CD14-positive monocyte (primary cell): ENCODE measurements at regions not wholly inside any gene's neighbourhood (a gene's known extent, or its start where the extent isn't known, plus 50 kb on each side); places are given as distances from the start of the nearest gene placed in this dataset.

Experiments
- DNase-seq, 3 donors: peaks; one replicate each; pipeline ENCODE4 v3.0.0-alpha.2; 2011 to 2022
- H2AFZ ChIP-seq: 2 replicates; pipeline ENCODE4 v1.6.0; 2012; ENCODE audit warnings: mild to moderate bottlenecking, low read depth, low read length, inconsistent platforms; ENCODE audit not compliant: insufficient read depth, poor library complexity, severe bottlenecking
- H3K27ac ChIP-seq, 2 donors: 1 replicate in 1 of 2; 2 replicates in 1 of 2; pipeline ENCODE4 v1.5.1; 2012 to 2013; ENCODE audit warnings: low read length in 2 of 2, control low read depth in 1 of 2, inconsistent platforms in 1 of 2, low read depth in 1 of 2, mild to moderate bottlenecking in 1 of 2
- H3K27me3 ChIP-seq, 2 donors: one replicate each; pipeline versions ENCODE4 v1.6.0 to v1.6.1; 2011 to 2013; ENCODE audit warnings: low read length in 2 of 2; ENCODE audit not compliant: control insufficient read depth in 2 of 2, insufficient read depth in 2 of 2
- H3K36me3 ChIP-seq, 2 donors: replicated peaks in 1 of 2; 1 replicate in 1 of 2; 2 replicates in 1 of 2; pipeline versions ENCODE4 v1.5.1 to v1.6.1; 2012 to 2013; ENCODE audit warnings: low read length in 2 of 2, control low read depth in 1 of 2, inconsistent platforms in 1 of 2, mild to moderate bottlenecking in 1 of 2; ENCODE audit not compliant: insufficient read depth in 2 of 2, control insufficient read depth in 1 of 2
- H3K4me1 ChIP-seq, 2 donors: 1 replicate in 1 of 2; 2 replicates in 1 of 2; pipeline versions ENCODE4 v1.5.1 to v1.6.1; 2012 to 2013; ENCODE audit warnings: low read length in 2 of 2, control low read depth in 1 of 2, inconsistent platforms in 1 of 2, mild to moderate bottlenecking in 1 of 2, moderate library complexity in 1 of 2; ENCODE audit not compliant: insufficient read depth in 2 of 2, control insufficient read depth in 1 of 2
- H3K4me2 ChIP-seq: replicated peaks from 2 replicates; pipeline ENCODE3; 2012; ENCODE audit warnings: low read length, moderate library complexity, mild to moderate bottlenecking; ENCODE audit not compliant: poor library complexity, severe bottlenecking; ENCODE audit errors: extremely low read depth
- H3K4me3 ChIP-seq, 3 experiments: fragments of 200-600 bp in 1 of 3; sonication (generic) in 1 of 3; replicated peaks in 1 of 3; 1 replicate in 2 of 3; 2 replicates in 1 of 3; pipeline ENCODE4 v1.5.1; 2011 to 2013; ENCODE audit warnings: low read length in 3 of 3, mild to moderate bottlenecking in 3 of 3, control low read depth in 2 of 3, low read depth in 2 of 3, inconsistent platforms in 1 of 3, moderate library complexity in 1 of 3
- H3K79me2 ChIP-seq: 2 replicates; pipeline ENCODE4 v1.6.0; 2012; ENCODE audit warnings: mild to moderate bottlenecking, control low read depth, inconsistent platforms, low read length, moderate library complexity; ENCODE audit not compliant: insufficient read depth
- H3K9ac ChIP-seq: 2 replicates; pipeline ENCODE4 v1.6.0; 2017; ENCODE audit warnings: low read length, mild to moderate bottlenecking; ENCODE audit not compliant: insufficient read depth, poor library complexity, severe bottlenecking
- H3K9me3 ChIP-seq, 2 donors: replicated peaks in 1 of 2; 1 replicate in 1 of 2; 2 replicates in 1 of 2; pipeline versions ENCODE4 v1.5.1 to v1.6.1; 2012 to 2013; ENCODE audit warnings: low read length in 2 of 2, control low read depth in 1 of 2; ENCODE audit not compliant: control insufficient read depth in 1 of 2, insufficient read depth in 1 of 2
- H4K20me1 ChIP-seq: 2 replicates; pipeline ENCODE4 v1.6.0; 2012; ENCODE audit warnings: mild to moderate bottlenecking, low read length, control low read depth, moderate library complexity; ENCODE audit not compliant: insufficient read depth
- H3K27ac Mint-ChIP-seq, 7 donors: one replicate each; pipeline ENCODE4 v1.8.0; 2020; ENCODE audit warnings: mild to moderate bottlenecking in 7 of 7, mixed read lengths in 7 of 7, moderate library complexity in 6 of 7, inconsistent platforms in 2 of 7
- H3K27me3 Mint-ChIP-seq, 3 donors: one replicate each; pipeline ENCODE4 v1.8.0; 2021 to 2022; ENCODE audit warnings: low read depth in 3 of 3, mild to moderate bottlenecking in 3 of 3, mixed read lengths in 3 of 3, moderate library complexity in 3 of 3, inconsistent platforms in 1 of 3
- H3K36me3 Mint-ChIP-seq, 2 donors: one replicate each; pipeline ENCODE4 v1.8.0; 2020; ENCODE audit warnings: mixed read lengths in 2 of 2, inconsistent platforms in 1 of 2, mild to moderate bottlenecking in 1 of 2
- H3K4me1 Mint-ChIP-seq: one replicate; pipeline ENCODE4 v1.8.0; 2020; ENCODE audit warnings: mild to moderate bottlenecking, mixed read lengths
- H3K4me3 Mint-ChIP-seq, 2 donors: one replicate each; pipeline ENCODE4 v1.8.0; 2020; ENCODE audit warnings: mild to moderate bottlenecking in 2 of 2, mixed read lengths in 2 of 2, moderate library complexity in 1 of 2
- H3K9me3 Mint-ChIP-seq, 7 donors: one replicate each; pipeline ENCODE4 v1.8.0; 2020 to 2022; ENCODE audit warnings: mixed read lengths in 7 of 7, mild to moderate bottlenecking in 6 of 7, moderate library complexity in 6 of 7, inconsistent platforms in 2 of 7
- WGBS: methylation state at CpG from one replicate; pipeline ENCODE4 v1.1.5; 2013; ENCODE audit warnings: missing lambda C conversion rate; ENCODE audit not compliant: insufficient coverage; 5-methylcytosine and 5-hydroxymethylcytosine counted together
- intact Hi-C, 2 donors: fragments of 100-400 bp; cut with micrococcal nuclease; formaldehyde crosslinking; loops; one replicate each; pipeline versions ENCODE4 v1.15.0 to v1.15.1; 2023
- TF ChIP-seq, protein P1 (sequence below): fragments of 200-600 bp; IDR thresholded peaks from one replicate; pipeline ENCODE4 v1.8.0; 2022; ENCODE audit warnings: antibody characterized with exemption, mild to moderate bottlenecking

DNA sequence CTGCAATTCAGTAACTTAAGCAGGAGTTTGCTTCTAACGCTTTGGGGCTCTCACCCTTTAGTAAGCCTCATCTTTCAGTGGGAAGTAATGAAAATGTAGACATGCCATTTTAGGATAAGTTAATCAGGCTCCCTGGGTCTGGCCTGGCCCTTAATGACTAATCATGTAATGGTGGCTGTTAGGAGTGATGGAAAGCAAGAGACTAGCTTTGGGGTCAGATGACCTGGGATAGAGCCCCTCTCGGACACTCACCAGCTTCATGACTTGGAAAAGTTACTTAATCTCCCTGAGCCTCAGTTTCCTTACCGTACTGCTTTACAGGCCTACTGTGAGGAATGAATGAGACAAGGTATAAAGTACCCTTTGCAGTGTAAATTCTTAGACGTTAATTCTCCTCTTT is 194.4 kb downstream of the LPIN1 start:
- Histone ChIP-seq H3K9ac (no peak overlapping the region), H3K27ac (no peak overlapping the region), H4K20me1 (no peaks in the 10 kb centered on the region), H3K27me3 (no peaks in the 10 kb centered on the region), H3K4me1 (peaks cover 19 to 24% of the 10 kb centered on the region in 2 donors), H3K9me3 (no peaks in the 10 kb centered on the region), H3K36me3 (no peaks in the 10 kb centered on the region), H2AFZ (no peak overlapping the region), H3K4me2 (no peak overlapping the region), H3K79me2 (no peaks in the 10 kb centered on the region), H3K4me3 (no peak overlapping the region)
- peaks cover 0 to 3% (median 2%) of the 10 kb centered on the region in 3 donors for H3K27me3 Mint-ChIP-seq
- 100% methylated on average over 2 of the region's 4 CpGs for WGBS
- H3K4me1 Mint-ChIP-seq: peaks cover 28% of the 10 kb centered on the region
- no peak for DNase-seq
- intact Hi-C loops: loop anchor here (5.0 to 10.0 kb wide), 2 partner anchors 33 to 196 kb away; partner anchors contain the start of gene LPIN1 (in 1 of the 2)
- peaks cover 2 to 4% of the 10 kb centered on the region in 2 donors for H3K36me3 Mint-ChIP-seq
- TF ChIP-seq, protein P1, sequence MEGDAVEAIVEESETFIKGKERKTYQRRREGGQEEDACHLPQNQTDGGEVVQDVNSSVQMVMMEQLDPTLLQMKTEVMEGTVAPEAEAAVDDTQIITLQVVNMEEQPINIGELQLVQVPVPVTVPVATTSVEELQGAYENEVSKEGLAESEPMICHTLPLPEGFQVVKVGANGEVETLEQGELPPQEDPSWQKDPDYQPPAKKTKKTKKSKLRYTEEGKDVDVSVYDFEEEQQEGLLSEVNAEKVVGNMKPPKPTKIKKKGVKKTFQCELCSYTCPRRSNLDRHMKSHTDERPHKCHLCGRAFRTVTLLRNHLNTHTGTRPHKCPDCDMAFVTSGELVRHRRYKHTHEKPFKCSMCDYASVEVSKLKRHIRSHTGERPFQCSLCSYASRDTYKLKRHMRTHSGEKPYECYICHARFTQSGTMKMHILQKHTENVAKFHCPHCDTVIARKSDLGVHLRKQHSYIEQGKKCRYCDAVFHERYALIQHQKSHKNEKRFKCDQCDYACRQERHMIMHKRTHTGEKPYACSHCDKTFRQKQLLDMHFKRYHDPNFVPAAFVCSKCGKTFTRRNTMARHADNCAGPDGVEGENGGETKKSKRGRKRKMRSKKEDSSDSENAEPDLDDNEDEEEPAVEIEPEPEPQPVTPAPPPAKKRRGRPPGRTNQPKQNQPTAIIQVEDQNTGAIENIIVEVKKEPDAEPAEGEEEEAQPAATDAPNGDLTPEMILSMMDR: no peak
- peaks cover 0 to 5% (median 0%) of the 10 kb centered on the region in 7 donors for H3K9me3 Mint-ChIP-seq
- H3K4me3 Mint-ChIP-seq: no peak overlapping the region
- H3K27ac Mint-ChIP-seq: no peak overlapping the region

DNA sequence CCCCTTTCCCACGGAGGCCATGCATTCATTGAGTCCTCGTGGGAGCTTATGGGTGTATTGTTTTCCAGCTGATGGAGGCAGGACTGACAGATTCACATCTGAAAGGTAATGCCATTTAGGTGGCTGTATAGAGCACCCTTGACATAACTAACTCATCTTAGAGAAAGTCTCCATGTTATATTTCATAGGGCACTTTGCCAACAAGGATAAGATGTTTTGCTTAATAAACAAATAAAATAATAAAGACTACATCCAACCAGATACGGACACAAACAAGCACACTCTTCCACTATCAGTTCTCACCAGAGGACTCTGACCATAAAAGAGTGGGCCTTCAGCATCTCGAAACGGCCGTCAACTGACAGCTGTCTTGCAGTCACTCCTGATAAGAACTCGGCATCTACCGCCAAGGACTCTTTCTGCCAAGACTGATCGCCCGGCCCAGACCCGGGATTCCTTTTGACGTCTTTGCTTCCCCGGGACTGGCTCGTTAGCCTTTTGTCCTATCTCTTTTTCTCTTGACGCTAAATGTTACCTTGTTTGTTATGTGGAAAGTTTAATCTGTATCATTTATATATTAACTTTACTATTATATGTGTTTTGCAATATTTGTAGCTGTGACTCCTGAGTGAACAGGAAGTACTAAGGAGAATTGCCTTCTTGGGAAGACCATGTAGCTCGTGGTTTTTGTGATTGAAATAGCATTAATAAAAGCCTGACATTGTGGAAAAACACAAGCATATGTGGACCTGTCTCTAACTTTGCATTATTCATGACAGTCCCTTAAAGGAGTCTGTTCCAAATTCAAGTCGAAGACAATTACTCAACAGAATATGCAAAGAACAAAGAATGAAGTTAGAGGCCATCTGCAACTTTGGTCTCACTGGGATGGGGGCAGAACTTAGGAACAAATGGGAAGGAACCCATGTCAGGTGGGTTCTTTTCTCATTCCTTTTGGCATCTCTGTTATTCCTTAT is 195.1 kb downstream of the LPIN1 start:
- no peaks in the 10 kb centered on the region for H4K20me1 ChIP-seq
- H3K4me1 ChIP-seq: peaks cover 19 to 25% of the 10 kb centered on the region in 2 donors
- no peaks in the 10 kb centered on the region for H3K79me2 ChIP-seq
- H3K9me3 ChIP-seq: no peaks in the 10 kb centered on the region
- no peaks in the 10 kb centered on the region for H3K27me3 ChIP-seq
- no peak overlapping the region for H3K4me3 ChIP-seq
- Mint-ChIP-seq H3K27ac (no peak overlapping the region), H3K4me3 (no peak overlapping the region), H3K4me1 (peaks cover 30% of the 10 kb centered on the region), H3K36me3 (peaks cover 2 to 4% of the 10 kb centered on the region in 2 donors), H3K27me3 (peaks cover 0 to 3% (median 2%) of the 10 kb centered on the region in 3 donors), H3K9me3 (peaks cover 0 to 5% (median 0%) of the 10 kb centered on the region in 7 donors)
- H2AFZ ChIP-seq: no peak overlapping the region
- H3K36me3 ChIP-seq: no peaks in the 10 kb centered on the region
- DNase-seq: no peak
- H3K4me2 ChIP-seq: no peak overlapping the region
- TF ChIP-seq, protein P1: no peak
- no peak overlapping the region for H3K27ac ChIP-seq
- intact Hi-C loops: loop anchor here (5.0 to 10.0 kb wide), 2 partner anchors 34 to 197 kb away; partner anchors contain the start of gene LPIN1 (in 1 of the 2)
- H3K9ac ChIP-seq: no peak overlapping the region
- 96% methylated on average over 8 of the region's 17 CpGs for WGBS
